GM23338 (cell line): ENCODE measurements at regions not wholly inside any gene's neighbourhood (a gene's known extent, or its start where the extent isn't known, plus 50 kb on each side); places are given as distances from the start of the nearest gene placed in this dataset.

Experiments
- ATAC-seq: fragments of 200-7000 bp; cut with Tn5 transposase; 3 replicates; pipeline ENCODE4 v1.9.1; 2020
- DNase-seq: peaks from one replicate; pipeline ENCODE4 v3.0.0-alpha.2; 2015; ENCODE audit warnings: low spot score
- H2AFZ ChIP-seq: fragments of 200-600 bp; sonication (generic); 2 replicates; pipeline ENCODE4 v1.8.0; 2016; ENCODE audit warnings: antibody characterized with exemption, mild to moderate bottlenecking, moderate library complexity
- H3F3A ChIP-seq: fragments of 200-600 bp; sonication (generic); replicated peaks from 2 replicates; pipeline ENCODE4 v1.8.0; 2017; ENCODE audit warnings: antibody characterized with exemption, mixed run types, low read depth
- H3K27ac ChIP-seq: fragments of 200-600 bp; sonication (generic); 2 replicates; pipeline ENCODE4 v1.6.1; 2016; ENCODE audit warnings: low read depth
- H3K27me3 ChIP-seq: fragments of 200-600 bp; sonication (generic); 2 replicates; pipeline ENCODE4 v1.8.0; 2016; ENCODE audit warnings: mild to moderate bottlenecking, mixed run types, moderate library complexity; ENCODE audit not compliant: insufficient read depth
- H3K36me3 ChIP-seq: fragments of 200-600 bp; sonication (generic); 2 replicates; pipeline ENCODE4 v1.8.0; 2016; ENCODE audit warnings: mild to moderate bottlenecking; ENCODE audit not compliant: insufficient read depth
- H3K4me1 ChIP-seq: fragments of 200-600 bp; sonication (generic); 2 replicates; pipeline ENCODE4 v1.8.0; 2016; ENCODE audit warnings: mild to moderate bottlenecking, moderate library complexity; ENCODE audit not compliant: insufficient read depth
- H3K4me2 ChIP-seq: fragments of 200-600 bp; sonication (generic); 2 replicates; pipeline ENCODE4 v1.7.1; 2017; ENCODE audit warnings: mixed run types
- H3K4me3 ChIP-seq: fragments of 200-600 bp; sonication (generic); 2 replicates; pipeline ENCODE4 v1.6.1; 2016; ENCODE audit warnings: mixed run types
- H3K79me2 ChIP-seq: fragments of 200-600 bp; sonication (generic); replicated peaks from 2 replicates; pipeline ENCODE4 v1.8.0; 2017; ENCODE audit warnings: mild to moderate bottlenecking; ENCODE audit not compliant: insufficient read depth
- H3K9me2 ChIP-seq: fragments of 200-600 bp; sonication (generic); 2 replicates; pipeline ENCODE4 v1.8.0; 2017; ENCODE audit not compliant: insufficient read depth
- H4K20me1 ChIP-seq: fragments of 200-600 bp; sonication (generic); replicated peaks from 2 replicates; pipeline ENCODE4 v1.8.0; 2017; ENCODE audit warnings: mild to moderate bottlenecking; ENCODE audit not compliant: insufficient read depth
- H3K27ac Mint-ChIP-seq: 2 replicates; pipeline ENCODE4 v1.8.0; 2020; ENCODE audit warnings: inconsistent platforms, mild to moderate bottlenecking, moderate library complexity, mixed read lengths
- H3K27me3 Mint-ChIP-seq: 3 replicates; pipeline ENCODE4 v1.8.0; 2022; ENCODE audit warnings: low read depth, mild to moderate bottlenecking, moderate library complexity, mixed read lengths, inconsistent platforms; ENCODE audit not compliant: insufficient read depth, poor library complexity
- H3K36me3 Mint-ChIP-seq: 3 replicates; pipeline ENCODE4 v1.8.0; 2021; ENCODE audit warnings: low read depth, mild to moderate bottlenecking, inconsistent platforms, moderate library complexity, mixed read lengths
- H3K4me1 Mint-ChIP-seq: 3 replicates; pipeline ENCODE4 v1.8.0; 2020; ENCODE audit warnings: mild to moderate bottlenecking, inconsistent platforms, mixed read lengths
- H3K4me3 Mint-ChIP-seq: 3 replicates; pipeline ENCODE4 v1.8.0; 2021; ENCODE audit warnings: moderate library complexity, mild to moderate bottlenecking, inconsistent platforms, mixed read lengths
- H3K9me3 Mint-ChIP-seq: 3 replicates; pipeline ENCODE4 v1.8.0; 2020; ENCODE audit warnings: moderate library complexity, mild to moderate bottlenecking, inconsistent platforms, mixed read lengths
- CREB1 ChIP-seq: fragments of 250-450 bp; sonication (Bioruptor Pico); IDR thresholded peaks from 2 replicates; pipeline ENCODE4 v1.5.0; 2020; ENCODE audit warnings: low read depth, mild to moderate bottlenecking, moderate library complexity
- EZH2 ChIP-seq: fragments of 200-600 bp; sonication (generic); IDR thresholded peaks from one replicate; pipeline ENCODE4 v1.8.0; 2017; ENCODE audit warnings: antibody characterized with exemption, mild to moderate bottlenecking, low read depth; ENCODE audit not compliant: unreplicated experiment
- EZH2phosphoT487 ChIP-seq: fragments of 200-600 bp; sonication (generic); IDR thresholded peaks from one replicate; pipeline ENCODE4 v1.8.1; 2018; ENCODE audit warnings: antibody characterized with exemption; ENCODE audit not compliant: unreplicated experiment
- POLR2AphosphoS5 ChIP-seq: IDR thresholded peaks from 2 replicates; pipeline ENCODE4 v1.6.1; 2016; ENCODE audit warnings: antibody characterized with exemption, low read depth
- STAT1 ChIP-seq: IDR thresholded peaks from one replicate; pipeline ENCODE4 v1.6.1; 2016; ENCODE audit warnings: antibody characterized with exemption; ENCODE audit not compliant: unreplicated experiment
- ZNF331 ChIP-seq: fragments of 250-450 bp; sonication (Bioruptor Pico); IDR thresholded peaks from 2 replicates; pipeline ENCODE4 v1.5.0; 2020; ENCODE audit warnings: low read depth, mild to moderate bottlenecking, moderate library complexity
- TF ChIP-seq, protein P1 (sequence below), 2 experiments: fragments of 200-600 bp in 1 of 2; sonication (generic) in 1 of 2; conservative IDR thresholded peaks; 2 replicates each; pipeline versions ENCODE4 v1.5.1 to v1.6.1; 2016 to 2017; ENCODE audit warnings: antibody characterized with exemption in 2 of 2, low read depth in 2 of 2, mild to moderate bottlenecking in 2 of 2, moderate library complexity in 1 of 2
- TF ChIP-seq, protein P2 (sequence below): IDR thresholded peaks from 2 replicates; pipeline ENCODE4 v1.6.1; 2016; ENCODE audit warnings: antibody characterized with exemption
- TF ChIP-seq, protein P3 (sequence below): fragments of 250-450 bp; sonication (Bioruptor Pico); IDR thresholded peaks from 2 replicates; pipeline ENCODE4 v1.5.0; 2020; ENCODE audit warnings: mild to moderate bottlenecking, moderate library complexity
- TF ChIP-seq, protein P4 (sequence below): IDR thresholded peaks from one replicate; pipeline ENCODE4 v1.6.1; 2018; ENCODE audit warnings: antibody characterized with exemption; ENCODE audit not compliant: unreplicated experiment

DNA sequence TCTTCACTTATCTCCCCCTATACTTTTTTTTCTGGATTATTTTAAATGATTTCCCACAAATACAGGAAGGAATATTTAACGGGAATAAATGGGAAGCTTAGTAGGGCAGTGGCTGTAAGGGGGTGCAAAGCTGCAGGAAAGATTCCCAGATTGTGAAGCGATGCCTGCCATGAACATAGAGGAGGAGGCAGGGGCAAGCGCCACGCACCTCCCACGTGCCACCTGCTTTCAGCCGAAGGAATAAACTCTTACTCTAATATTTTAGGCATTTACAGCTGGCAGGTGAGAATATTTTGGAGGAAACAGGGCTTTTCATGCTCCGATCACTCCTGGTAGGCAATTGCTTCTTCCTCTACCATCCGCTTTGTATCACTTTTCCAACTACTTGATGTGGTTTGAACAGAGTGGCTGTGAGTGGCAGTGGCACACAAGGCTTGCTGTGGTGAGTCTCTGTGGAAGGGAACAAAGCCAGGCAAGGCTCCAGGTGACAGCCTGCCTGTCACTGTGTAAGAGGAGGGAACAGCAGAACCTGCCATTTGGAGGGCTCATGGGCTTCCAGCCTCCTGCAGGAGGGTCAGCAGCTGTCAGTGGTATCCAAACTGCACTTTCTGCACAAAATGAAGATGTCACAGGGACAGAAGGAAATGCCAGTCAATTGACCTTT, 54.5 kb upstream of the PLET1 start:
- no peaks in the 10 kb centered on the region for H3K36me3 ChIP-seq
- H3K27me3 ChIP-seq: 0 out of 2 replicates have a peak, but pooled peaks cover under 1% of the 10 kb centered on the region
- TF ChIP-seq POLR2AphosphoS5: no peak
- TF ChIP-seq ZNF331 (CRISPR knock-in tag): no peak
- TF ChIP-seq, protein P1, sequence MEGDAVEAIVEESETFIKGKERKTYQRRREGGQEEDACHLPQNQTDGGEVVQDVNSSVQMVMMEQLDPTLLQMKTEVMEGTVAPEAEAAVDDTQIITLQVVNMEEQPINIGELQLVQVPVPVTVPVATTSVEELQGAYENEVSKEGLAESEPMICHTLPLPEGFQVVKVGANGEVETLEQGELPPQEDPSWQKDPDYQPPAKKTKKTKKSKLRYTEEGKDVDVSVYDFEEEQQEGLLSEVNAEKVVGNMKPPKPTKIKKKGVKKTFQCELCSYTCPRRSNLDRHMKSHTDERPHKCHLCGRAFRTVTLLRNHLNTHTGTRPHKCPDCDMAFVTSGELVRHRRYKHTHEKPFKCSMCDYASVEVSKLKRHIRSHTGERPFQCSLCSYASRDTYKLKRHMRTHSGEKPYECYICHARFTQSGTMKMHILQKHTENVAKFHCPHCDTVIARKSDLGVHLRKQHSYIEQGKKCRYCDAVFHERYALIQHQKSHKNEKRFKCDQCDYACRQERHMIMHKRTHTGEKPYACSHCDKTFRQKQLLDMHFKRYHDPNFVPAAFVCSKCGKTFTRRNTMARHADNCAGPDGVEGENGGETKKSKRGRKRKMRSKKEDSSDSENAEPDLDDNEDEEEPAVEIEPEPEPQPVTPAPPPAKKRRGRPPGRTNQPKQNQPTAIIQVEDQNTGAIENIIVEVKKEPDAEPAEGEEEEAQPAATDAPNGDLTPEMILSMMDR (conservative IDR thresholded peaks at IDR 0.05; ENCODE audit: low read depth in 2 of 2): no peak
- TF ChIP-seq, protein P2, sequence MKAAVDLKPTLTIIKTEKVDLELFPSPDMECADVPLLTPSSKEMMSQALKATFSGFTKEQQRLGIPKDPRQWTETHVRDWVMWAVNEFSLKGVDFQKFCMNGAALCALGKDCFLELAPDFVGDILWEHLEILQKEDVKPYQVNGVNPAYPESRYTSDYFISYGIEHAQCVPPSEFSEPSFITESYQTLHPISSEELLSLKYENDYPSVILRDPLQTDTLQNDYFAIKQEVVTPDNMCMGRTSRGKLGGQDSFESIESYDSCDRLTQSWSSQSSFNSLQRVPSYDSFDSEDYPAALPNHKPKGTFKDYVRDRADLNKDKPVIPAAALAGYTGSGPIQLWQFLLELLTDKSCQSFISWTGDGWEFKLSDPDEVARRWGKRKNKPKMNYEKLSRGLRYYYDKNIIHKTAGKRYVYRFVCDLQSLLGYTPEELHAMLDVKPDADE: no peak
- no peak for TF ChIP-seq STAT1
- TF ChIP-seq, protein P3, sequence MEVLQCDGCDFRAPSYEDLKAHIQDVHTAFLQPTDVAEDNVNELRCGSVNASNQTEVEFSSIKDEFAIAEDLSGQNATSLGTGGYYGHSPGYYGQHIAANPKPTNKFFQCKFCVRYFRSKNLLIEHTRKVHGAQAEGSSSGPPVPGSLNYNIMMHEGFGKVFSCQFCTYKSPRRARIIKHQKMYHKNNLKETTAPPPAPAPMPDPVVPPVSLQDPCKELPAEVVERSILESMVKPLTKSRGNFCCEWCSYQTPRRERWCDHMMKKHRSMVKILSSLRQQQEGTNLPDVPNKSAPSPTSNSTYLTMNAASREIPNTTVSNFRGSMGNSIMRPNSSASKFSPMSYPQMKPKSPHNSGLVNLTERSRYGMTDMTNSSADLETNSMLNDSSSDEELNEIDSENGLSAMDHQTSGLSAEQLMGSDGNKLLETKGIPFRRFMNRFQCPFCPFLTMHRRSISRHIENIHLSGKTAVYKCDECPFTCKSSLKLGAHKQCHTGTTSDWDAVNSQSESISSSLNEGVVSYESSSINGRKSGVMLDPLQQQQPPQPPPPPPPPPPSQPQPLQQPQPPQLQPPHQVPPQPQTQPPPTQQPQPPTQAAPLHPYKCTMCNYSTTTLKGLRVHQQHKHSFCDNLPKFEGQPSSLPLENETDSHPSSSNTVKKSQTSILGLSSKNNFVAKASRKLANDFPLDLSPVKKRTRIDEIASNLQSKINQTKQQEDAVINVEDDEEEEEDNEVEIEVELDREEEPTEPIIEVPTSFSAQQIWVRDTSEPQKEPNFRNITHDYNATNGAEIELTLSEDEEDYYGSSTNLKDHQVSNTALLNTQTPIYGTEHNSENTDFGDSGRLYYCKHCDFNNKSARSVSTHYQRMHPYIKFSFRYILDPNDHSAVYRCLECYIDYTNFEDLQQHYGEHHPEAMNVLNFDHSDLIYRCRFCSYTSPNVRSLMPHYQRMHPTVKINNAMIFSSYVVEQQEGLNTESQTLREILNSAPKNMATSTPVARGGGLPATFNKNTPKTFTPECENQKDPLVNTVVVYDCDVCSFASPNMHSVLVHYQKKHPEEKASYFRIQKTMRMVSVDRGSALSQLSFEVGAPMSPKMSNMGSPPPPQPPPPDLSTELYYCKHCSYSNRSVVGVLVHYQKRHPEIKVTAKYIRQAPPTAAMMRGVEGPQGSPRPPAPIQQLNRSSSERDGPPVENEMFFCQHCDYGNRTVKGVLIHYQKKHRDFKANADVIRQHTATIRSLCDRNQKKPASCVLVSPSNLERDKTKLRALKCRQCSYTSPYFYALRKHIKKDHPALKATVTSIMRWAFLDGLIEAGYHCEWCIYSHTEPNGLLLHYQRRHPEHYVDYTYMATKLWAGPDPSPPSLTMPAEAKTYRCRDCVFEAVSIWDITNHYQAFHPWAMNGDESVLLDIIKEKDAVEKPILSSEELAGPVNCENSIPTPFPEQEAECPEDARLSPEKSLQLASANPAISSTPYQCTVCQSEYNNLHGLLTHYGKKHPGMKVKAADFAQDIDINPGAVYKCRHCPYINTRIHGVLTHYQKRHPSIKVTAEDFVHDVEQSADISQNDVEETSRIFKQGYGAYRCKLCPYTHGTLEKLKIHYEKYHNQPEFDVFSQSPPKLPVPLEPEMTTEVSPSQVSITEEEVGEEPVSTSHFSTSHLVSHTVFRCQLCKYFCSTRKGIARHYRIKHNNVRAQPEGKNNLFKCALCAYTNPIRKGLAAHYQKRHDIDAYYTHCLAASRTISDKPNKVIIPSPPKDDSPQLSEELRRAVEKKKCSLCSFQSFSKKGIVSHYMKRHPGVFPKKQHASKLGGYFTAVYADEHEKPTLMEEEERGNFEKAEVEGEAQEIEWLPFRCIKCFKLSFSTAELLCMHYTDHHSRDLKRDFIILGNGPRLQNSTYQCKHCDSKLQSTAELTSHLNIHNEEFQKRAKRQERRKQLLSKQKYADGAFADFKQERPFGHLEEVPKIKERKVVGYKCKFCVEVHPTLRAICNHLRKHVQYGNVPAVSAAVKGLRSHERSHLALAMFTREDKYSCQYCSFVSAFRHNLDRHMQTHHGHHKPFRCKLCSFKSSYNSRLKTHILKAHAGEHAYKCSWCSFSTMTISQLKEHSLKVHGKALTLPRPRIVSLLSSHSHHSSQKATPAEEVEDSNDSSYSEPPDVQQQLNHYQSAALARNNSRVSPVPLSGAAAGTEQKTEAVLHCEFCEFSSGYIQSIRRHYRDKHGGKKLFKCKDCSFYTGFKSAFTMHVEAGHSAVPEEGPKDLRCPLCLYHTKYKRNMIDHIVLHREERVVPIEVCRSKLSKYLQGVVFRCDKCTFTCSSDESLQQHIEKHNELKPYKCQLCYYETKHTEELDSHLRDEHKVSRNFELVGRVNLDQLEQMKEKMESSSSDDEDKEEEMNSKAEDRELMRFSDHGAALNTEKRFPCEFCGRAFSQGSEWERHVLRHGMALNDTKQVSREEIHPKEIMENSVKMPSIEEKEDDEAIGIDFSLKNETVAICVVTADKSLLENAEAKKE: no peak
- no peak for TF ChIP-seq EZH2phosphoT487
- no peak for TF ChIP-seq EZH2
- TF ChIP-seq, protein P4, sequence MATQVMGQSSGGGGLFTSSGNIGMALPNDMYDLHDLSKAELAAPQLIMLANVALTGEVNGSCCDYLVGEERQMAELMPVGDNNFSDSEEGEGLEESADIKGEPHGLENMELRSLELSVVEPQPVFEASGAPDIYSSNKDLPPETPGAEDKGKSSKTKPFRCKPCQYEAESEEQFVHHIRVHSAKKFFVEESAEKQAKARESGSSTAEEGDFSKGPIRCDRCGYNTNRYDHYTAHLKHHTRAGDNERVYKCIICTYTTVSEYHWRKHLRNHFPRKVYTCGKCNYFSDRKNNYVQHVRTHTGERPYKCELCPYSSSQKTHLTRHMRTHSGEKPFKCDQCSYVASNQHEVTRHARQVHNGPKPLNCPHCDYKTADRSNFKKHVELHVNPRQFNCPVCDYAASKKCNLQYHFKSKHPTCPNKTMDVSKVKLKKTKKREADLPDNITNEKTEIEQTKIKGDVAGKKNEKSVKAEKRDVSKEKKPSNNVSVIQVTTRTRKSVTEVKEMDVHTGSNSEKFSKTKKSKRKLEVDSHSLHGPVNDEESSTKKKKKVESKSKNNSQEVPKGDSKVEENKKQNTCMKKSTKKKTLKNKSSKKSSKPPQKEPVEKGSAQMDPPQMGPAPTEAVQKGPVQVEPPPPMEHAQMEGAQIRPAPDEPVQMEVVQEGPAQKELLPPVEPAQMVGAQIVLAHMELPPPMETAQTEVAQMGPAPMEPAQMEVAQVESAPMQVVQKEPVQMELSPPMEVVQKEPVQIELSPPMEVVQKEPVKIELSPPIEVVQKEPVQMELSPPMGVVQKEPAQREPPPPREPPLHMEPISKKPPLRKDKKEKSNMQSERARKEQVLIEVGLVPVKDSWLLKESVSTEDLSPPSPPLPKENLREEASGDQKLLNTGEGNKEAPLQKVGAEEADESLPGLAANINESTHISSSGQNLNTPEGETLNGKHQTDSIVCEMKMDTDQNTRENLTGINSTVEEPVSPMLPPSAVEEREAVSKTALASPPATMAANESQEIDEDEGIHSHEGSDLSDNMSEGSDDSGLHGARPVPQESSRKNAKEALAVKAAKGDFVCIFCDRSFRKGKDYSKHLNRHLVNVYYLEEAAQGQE: no peak
- TF ChIP-seq CREB1 (CRISPR knock-in tag): no peak
- no peak overlapping the region for H3K4me2 ChIP-seq
- no peak overlapping the region for H3K4me3 ChIP-seq
- Mint-ChIP-seq H3K9me3 (no peaks in the 10 kb centered on the region), H3K27me3 (peaks cover 5% of the 10 kb centered on the region), H3K36me3 (no peaks in the 10 kb centered on the region), H3K27ac (no peak overlapping the region), H3K4me3 (no peak overlapping the region), H3K4me1 (no peaks in the 10 kb centered on the region)
- no peak overlapping the region for H2AFZ ChIP-seq
- no peak overlapping the region for H3K27ac ChIP-seq
- no peaks in the 10 kb centered on the region for H3K79me2 ChIP-seq
- DNase-seq (no peak), ATAC-seq (no peak)
- no peaks in the 10 kb centered on the region for H3F3A ChIP-seq
- no peaks in the 10 kb centered on the region for H4K20me1 ChIP-seq
- H3K4me1 ChIP-seq: no peaks in the 10 kb centered on the region
- no peaks in the 10 kb centered on the region; the same call in none of the 2 replicates for H3K9me2 ChIP-seq
